Amygdala (tissue), 56 donors: ENCODE measurements at regions not wholly inside any gene's neighbourhood (a gene's known extent, or its start where the extent isn't known, plus 50 kb on each side); places are given as distances from the start of the nearest gene placed in this dataset.
"Not testable (repeated sequence)": the region's sequence is repeated elsewhere in the genome, so short reads cannot be mapped to it uniquely, and the experiment has no call there.

Experiments used
- DNase-seq, 56 donors: peaks; one replicate each; lab custom pipeline; 2025; lab: John Stamatoyannopoulos, UW

DNA sequence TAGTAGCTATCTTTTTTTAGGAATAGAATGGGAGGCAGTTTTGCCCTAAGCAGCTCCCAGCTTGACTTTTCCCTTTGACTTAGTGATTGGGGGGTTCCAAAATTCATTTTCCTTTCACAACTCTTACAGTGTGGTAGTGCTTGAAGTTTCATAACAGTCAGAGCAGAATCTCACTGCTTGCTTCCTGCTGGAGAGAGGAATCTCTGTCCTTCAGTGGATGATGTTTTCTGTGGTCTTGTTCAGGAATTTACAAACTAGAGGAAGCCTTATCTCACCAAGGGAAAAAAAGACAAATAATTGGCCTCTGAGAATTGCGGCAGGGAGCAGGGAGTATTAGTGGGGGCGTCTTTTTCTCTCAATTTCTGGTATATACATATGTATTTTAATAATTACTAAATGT is 326.6 kb upstream of the C2CD4B start:
- DNase-seq, result no peak

DNA sequence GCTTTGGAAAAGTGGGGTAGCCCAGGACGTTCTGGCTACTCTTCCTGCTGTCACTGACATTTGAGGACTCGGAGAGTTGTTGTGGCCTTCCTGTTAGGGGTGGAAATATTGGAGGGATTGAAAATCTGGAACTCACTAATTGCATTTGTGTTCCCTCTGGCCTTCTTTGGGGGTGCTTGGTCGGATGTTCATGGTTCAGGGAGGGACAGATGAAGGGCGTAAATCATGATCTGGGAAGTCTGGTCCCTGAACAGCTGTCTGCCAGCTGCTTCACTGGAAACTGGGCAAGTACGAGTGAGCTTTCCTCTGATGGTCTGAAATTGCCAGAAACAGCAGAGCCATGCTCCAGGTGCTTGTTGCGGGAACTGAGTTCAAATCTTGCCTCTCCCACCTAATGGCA is 327.8 kb upstream of the C2CD4B start:
- DNase-seq, result no peak

DNA sequence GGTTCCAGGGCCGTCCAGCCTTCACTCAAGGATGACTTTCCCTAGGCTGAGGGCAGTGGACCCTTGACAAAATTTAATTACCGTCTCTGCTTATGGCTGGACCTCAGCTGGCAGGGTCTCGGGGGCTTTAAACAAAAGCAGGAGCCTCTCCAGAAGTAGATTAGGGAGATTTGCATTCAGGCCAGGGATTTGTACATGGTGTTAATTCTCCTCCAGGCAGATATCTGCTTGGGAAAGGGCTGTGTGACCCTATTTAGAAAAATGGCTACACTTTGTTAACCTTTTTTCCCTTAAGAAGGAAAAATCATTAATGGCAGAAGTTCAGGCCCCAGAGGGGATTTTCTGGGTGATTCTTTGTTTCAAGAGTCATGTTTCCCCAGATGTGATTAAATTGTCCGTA is 329.1 kb upstream of the C2CD4B start:
- DNase-seq, result no peak

DNA sequence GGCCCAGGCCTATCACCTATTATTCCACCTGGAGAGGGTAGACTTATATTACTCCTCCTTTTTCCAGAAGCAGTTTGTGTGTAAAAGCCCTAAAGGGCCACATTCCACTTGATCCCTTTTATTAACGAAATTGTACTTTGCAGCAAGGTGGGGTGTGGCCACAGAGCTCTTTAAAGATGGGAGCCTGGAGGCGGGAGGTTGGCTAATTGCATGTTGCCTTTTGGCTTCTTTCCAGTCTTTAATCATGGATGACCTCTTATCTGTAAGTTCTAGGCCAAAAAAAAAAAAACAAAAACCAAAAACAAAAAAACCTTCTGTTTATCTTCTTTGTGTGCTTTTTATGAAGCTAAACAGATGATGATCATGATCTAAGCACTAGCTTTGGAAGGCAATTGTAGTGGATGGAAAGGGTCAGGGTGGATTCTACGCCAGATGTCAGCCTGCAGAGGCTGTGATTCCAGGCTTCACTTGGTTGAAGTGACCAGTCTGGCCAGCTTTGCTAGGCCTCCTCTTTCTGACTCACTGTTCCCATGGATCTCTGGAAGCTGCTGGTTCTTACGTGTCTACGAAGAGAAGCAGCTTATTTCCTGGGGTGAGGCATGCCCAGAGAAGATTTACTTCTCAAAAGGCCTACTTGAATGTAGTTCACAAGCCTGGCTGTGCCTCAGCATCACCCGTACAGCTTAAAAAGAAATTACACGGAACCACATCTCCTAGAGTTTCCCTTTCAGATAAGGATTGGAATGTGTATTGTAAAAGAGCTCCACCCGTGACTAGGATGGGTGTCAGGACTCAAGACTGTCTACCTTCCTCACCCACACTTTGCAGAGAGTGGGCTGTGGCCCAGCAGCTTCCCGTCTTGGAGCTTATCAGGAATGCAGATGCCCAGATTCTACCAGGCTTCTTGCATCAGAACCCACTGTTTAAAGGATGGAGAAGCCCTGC is 330.9 kb upstream of the C2CD4B start:
- DNase-seq, result peak in 6 of 56 donors; percentile 8 to 26 (median 10)

DNA sequence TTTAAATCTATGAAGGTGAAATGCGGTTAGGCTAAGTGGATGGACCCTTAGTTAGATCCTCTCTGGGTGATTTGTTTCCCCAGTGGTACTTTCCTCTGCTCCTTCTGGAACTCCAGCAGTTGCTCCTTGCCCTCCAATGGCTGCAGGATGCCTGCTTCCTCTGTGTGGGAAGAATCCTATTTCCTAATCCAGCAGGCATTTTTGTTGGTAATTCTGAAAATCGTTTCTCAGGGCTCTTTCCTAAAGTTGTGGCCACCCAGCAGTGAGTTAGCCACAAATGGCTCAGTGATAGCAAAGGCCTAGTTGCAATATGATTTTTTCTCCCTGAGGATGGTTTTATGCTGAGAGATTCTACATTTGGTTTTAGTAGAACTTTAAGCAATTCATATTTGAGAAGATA is 332.3 kb upstream of the C2CD4B start:
- DNase-seq, result no peak

DNA sequence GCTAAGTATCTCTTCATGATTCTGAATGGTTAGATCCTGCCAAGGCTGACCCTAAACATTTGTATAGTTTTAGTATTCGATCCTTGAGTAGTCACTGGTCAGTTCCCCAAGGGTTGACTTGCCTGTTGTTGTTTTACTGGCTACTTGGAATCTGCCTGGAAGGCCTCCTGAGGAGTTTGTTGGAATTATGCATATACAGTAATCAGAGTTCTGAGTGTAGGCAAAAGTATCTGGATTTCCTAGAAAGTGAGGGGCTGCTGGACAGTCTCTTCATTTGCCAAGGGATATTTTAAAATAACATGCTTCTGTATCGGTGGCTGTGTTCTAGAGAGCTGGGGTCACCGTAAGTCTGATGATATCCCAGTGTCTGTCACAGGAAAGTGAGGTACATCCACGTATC is 333.2 kb upstream of the C2CD4B start:
- DNase-seq, result no peak

DNA sequence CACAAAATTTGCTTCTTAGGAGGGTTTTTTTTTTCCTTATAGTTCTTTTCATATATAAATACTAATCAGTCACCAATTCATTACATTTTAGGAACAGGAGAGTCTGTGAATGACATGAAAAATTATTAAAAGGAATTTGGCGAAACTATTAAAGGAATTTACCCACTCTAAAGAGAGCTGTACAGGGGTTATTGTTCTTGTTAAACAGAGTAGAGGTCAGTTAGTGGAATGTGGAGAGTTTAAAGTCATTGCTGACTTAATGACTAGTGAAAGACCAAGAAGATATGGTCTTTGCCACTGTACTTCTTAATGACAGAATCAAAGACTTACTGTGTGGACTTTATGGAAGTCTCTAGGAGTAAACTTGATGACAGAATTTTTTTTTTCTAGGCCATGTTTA is 333.6 kb upstream of the C2CD4B start:
- DNase-seq, result no peak

DNA sequence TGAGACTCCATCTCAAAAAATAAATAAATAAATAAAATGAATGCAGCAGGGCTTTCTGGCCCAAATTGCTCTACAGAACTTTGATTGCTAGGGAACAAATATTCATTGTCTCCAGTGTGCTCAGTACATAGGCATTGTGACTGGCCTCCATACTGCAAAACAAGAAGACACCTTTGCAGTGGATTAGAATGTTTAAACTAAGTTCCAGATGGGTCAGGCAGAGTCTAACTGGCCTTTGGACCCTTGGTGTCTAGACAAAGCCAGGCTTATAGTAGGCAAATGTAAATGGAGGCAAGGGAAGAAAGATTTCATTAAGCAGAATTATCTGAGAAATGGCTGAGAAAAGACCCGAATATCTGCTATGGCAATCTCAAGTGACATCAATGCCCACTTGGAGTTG is 335.2 kb upstream of the C2CD4B start:
- DNase-seq, result no peak

DNA sequence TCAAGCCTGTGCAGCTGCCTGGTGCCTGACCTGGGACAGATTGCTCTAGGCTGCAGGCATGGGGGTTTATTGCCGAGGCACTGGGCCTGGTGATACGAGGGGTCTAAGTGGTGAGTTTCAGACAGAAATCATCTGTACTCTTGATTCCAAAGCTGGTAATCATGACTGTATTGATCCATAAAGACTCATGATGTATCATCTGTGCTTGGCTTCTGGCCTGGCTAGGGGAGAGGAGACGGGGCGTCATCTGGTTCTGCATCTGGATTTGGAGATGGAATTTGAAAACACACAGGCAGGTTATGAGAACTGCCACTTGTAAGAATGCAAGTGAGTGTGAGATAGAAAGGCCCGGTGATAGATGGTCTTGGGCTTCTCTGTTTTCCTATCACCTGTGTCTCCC is 337.4 kb upstream of the C2CD4B start:
- no peak for DNase-seq

DNA sequence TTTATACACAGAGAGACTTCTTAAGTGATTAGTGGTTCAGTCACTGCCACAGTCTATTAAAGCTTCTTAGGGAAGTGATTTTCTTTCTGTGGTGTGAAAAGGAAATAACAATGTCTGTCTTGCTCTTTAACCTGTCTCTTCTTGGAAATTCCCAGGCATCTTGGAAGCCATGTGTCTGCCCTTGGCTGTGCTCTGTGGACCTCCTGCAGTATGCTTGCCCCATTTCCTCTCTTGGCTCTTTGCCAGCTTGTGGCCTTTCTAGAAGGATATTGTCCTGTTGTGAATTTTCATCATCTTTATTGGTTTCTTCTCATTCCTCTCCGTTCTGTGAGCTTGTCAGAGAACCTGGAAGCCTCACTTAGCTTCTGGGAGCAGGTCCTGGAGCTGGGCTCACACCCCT is 338.4 kb upstream of the C2CD4B start:
- peak in 14 of 56 donors; percentile 2 to 61 (median 17) for DNase-seq

DNA sequence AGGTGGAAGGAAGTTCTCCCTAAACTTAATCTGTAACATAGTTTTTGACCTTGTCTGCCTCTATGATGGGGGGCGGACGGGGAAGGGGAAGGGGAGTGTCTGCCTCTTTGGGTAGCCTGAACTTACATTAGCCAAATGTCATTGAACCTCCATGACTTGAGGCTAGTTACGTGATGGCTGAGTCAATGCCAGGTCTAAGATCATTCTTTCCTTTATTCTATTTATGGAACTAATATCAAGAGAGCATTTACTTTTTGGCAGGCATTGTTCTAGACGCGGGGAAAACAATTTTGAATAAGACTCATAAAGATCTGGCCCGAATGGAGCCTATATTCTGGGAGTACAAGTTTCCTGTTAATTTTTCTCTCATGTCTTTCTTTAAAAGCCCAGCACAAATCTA is 340.7 kb upstream of the C2CD4B start:
- DNase-seq, result no peak

DNA sequence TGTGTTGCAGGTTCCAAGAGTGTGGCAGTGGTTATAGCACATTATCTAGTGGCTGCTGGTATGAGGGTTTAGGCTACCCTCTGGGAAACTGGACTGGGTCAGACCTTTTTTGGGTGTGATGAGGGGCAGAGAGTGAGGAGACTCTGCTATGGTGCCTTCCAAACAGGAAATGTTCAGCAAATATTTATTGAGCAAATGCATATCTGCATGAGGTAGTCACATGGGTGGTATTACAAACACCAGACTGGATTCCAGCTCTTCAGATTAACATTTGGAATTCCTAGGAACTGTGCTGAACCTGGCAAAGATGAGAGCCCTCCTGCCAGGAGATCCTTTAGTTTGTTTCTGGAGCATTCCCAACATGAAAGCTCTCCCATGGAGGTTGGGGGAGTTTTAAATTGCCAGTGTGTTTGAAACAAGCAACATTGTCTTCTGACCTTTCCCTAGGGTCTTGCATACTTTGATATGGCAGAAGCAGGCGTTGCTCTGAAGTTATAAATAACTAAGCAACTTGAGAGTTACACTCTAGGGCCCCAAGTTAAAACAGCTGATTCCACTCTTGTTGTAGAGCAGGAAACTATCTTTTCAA is 341.2 kb upstream of the C2CD4B start:
- DNase-seq, result no peak

DNA sequence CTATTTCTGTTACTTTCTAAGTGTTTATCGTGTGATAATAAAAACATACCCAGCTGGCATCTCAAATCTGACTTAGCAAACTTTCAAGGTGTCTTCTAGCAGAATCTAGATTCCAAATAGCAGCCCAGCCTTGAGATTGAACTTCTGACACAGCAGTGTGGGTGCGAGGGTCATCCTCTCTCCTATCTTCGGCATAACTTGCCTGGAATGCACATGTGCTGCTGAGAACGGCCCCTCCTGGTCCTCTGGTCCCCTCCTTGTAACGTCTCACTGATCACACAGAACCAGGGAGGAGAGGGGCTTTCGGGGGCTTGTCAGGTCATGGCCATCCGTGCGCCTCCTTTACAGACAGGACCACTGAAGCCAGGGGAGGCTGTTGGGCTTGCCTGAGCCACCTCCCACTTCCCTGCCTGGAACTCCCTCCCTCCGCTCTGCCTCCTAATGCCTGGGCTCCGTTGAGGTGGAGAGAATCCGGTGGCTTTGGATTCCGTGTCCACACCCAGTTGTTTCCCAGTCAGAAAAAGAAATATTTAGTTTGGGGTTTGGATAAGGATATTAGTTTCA is 344.4 kb upstream of the C2CD4B start:
- DNase-seq, result no peak

DNA sequence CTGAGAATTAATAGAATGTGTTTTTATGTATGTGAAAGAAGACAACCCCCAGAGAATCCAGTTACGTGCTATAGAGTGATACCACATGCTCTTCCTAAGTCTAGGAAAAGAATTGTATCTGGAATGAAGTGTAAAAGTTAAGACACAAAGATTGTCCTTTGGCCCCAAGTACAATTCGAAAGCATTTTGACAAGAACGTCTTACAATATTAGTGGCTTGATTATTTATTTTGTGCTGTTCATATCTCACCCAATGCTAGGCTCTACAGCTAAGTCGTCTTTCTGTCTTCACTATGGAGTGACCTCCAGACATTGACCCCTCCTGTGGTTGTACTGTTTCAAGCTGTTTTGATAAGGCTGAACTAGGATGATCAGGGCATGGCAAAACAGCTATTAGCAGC is 345.7 kb upstream of the C2CD4B start:
- DNase-seq, result no peak

DNA sequence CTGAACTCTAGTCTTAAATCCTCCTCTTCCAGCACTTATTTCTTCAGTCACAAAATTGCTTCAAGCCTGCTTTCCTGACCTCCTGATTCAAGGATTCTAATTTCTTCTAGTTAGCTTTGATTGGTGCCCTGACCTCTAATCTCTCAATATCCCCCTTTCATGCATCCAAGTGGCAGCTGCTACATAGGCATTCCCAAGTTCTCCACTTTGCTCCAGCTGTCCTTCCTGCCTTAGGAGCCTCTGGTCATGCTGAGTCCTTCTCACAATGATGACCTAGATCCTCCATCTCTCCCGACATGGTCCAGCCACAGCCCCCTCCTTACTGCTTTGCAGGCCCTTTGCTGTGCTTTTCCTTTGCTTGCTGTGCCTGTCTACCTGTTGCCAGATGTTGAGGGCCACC is 347.8 kb upstream of the C2CD4B start:
- no peak for DNase-seq

DNA sequence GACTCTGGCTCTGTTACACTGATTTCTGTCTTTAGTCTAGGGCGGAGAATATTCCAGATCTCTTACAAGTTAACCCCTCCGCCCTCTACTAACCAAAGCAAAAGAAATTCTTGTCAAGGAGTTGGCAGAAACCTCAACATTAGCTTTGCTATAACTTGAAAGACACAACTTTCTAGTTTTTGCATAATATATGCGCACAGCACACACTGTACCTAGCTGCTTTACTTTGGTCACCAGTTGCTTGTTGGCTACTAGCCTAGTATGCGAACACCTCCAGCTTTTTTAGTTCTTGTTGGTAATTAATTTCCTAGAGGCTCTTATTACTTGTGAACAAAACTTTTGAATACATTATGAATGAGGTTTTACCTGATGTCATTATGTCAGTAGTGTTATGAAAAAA is 348.8 kb upstream of the C2CD4B start:
- DNase-seq, result no peak

DNA sequence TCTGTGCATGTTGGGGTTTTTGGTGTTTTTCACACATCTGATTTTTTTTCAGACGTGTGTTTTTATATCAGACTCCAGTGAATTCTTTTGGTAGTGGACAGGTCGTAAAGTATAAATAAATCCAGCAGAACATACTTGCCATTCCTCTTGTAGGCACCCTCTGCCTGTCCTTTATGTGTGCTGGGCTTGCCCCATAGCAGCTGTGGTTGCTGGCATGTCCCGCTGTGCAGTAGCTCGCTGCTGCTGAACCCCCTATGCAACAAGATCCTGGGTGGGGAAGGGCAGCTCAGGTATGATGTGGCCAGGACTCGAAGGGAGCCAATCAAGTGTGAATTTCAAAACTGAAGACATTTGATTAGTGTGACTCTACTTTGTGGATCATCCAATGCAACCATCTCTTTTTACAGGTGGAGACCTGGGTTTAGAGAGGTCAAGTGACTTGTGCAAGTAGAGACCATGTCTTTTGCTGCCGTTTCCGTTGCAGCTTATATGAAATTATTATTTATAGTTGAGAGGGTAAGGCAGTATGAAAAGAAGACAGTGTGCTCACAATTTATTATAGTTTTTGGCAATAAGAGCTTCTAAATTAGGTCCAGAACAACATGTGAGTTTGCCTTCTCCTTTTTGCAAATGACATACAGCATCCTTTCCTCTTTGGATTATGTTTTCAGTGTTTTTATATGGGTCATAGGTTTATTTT is 350.8 kb upstream of the C2CD4B start:
- DNase-seq, result no peak

DNA sequence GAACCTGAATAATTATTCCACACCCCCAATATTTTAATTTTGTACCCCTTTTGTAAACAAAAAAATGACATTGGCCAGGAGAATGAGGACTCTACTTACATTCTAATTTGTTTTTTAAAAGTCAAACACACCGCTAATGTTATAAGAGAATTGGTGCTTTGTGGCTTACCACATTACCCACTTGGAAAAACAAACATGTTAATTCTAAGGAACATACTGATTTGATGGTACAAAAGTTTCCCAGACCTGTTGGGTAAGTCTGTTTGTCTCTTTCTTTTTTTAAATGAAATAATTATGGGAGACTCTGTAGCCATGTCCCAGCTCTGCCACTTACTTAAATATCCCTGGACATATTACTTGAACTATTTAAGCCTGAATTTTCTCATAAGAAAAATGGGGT is 352.5 kb upstream of the C2CD4B start:
- DNase-seq, result no peak

DNA sequence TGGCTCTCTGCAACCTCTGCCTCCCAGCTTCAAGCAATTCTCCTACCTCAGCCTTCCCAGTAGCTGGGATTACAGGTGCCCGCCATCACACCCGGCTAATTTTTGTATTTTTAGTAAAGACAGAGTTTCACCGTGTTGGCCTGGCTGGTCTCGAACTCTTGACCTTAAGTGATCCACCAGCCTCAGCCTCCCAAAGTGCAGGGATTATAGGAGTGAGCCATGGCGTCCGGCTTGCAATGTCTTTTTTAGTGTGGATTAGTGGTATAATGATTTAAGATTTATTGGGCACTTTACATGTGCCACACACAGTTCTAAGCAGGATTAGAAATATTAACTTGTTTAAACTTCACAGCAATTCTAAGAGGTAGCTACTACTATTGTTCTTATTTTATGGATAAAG is 353.6 kb upstream of the C2CD4B start:
- DNase-seq, result not testable (repeated sequence)

DNA sequence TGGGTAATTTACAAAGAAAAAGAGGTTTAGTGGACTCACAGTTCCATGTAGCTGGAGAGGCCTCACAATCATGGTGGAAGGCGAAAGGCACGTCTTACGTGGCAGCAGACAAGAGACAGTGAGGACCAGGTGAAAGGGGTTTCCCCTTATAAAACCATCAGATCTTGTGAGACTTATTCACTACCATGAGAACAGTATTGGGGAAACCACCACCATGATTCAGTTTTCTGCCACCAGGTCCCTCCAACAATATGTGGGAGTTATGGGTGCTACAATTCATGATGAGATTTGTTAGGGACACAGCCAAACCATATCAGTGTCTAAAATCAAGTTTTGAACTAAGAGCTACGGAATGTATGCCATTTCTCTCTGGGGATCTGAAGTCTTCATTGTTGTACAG is 354.8 kb upstream of the C2CD4B start:
- DNase-seq, result no peak

DNA sequence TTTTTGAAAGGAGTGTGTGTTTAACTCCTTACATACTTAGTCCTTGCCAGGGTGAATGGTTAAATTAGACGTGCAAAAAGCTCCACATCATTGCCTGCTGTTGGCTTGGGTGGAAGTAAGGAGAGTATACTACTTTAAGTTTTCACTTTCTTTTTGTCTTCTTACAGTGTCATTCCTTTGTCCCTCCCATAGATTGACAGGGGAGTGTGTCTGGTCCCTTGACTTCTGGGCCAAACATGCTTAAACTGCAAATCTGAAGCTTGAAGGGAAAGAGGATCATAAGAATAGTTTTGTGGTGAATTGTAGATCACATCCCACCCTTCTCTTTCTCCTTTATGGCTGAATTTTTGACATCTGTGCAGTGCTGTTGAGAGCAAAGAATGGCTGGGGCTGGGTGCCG is 355.8 kb upstream of the C2CD4B start:
- DNase-seq, result no peak
